Transverse colon (tissue), 4 donors: ENCODE measurements at regions not wholly inside any gene's neighbourhood (a gene's known extent, or its start where the extent isn't known, plus 50 kb on each side); places are given as distances from the start of the nearest gene placed in this dataset.
A peak's percentile ranks its signal among the peaks of the same experiment; 100 is the strongest.

Experiments
- DNase-seq: peaks from one replicate; pipeline ENCODE4 v3.0.0-alpha.2; 2019
- H3K27ac ChIP-seq, 4 donors: fragments of 200-600 bp; sonication (generic); 2 replicates each; pipeline ENCODE4 v1.5.1; 2016 to 2018; ENCODE audit warnings: inconsistent platforms in 4 of 4
- H3K27me3 ChIP-seq: fragments of 200-600 bp; sonication (generic); 2 replicates; pipeline ENCODE4 v1.5.1; 2017; ENCODE audit warnings: inconsistent platforms
- H3K36me3 ChIP-seq, 4 donors: fragments of 200-600 bp; sonication (generic); 2 replicates each; pipeline ENCODE4 v1.5.1; 2017 to 2019; ENCODE audit warnings: inconsistent platforms in 4 of 4
- H3K4me1 ChIP-seq, 4 donors: fragments of 200-600 bp; sonication (generic); 2 replicates each; pipeline ENCODE4 v1.5.1; 2017 to 2020; ENCODE audit warnings: inconsistent platforms in 4 of 4
- H3K4me3 ChIP-seq, 4 donors: fragments of 200-600 bp; sonication (generic); 1 replicate in 1 of 4; 2 replicates in 3 of 4; pipeline versions ENCODE4 v1.5.1 to v1.6.1; 2017 to 2019; ENCODE audit warnings: inconsistent platforms in 4 of 4
- H3K9me3 ChIP-seq, 2 donors: fragments of 200-600 bp; sonication (generic); 2 replicates each; pipeline ENCODE4 v1.5.1; 2017 to 2019; ENCODE audit warnings: inconsistent platforms in 2 of 2
- EP300 ChIP-seq: sonication (generic); formaldehyde crosslinking; IDR thresholded peaks from one replicate; pipeline ENCODE4 v1.6.1; 2017; ENCODE audit warnings: antibody characterized with exemption, low read depth
- POLR2A ChIP-seq: fragments of 450-650 bp; IDR thresholded peaks from one replicate; pipeline ENCODE4 v1.6.1; 2016; ENCODE audit warnings: antibody characterized with exemption, mild to moderate bottlenecking, moderate library complexity
- POLR2AphosphoS5 ChIP-seq, 3 donors: sonication (generic); formaldehyde crosslinking; IDR thresholded peaks; one replicate each; pipeline ENCODE4 v1.6.1; 2016; ENCODE audit warnings: antibody characterized with exemption in 3 of 3
- WGBS, 2 donors: methylation state at CpG; one replicate each; pipeline ENCODE4 v1.1.5; 2018; ENCODE audit warnings: low coverage in 1 of 2; 5-methylcytosine and 5-hydroxymethylcytosine counted together
- in situ Hi-C, 4 donors: fragments of 200-750 bp; cut with MboI; loops; one replicate each; pipeline versions ENCODE4 v1.15.0 to v1.15.1; 2017; ENCODE audit warnings: low sequenced_read_pairs in 3 of 4, low pct_ligation_motif_present in 1 of 4, low pct_unique_long_range_greater_than_20kb in 1 of 4
- intact Hi-C: fragments of 100-400 bp; cut with DNase I; formaldehyde crosslinking; loops from one replicate; pipeline ENCODE4 v1.15.1; 2023; ENCODE audit warnings: low total_unique reads
- TF ChIP-seq, protein P1 (sequence below), 5 experiments: fragments of 200-600 bp in 3 of 5; fragments of 450-650 bp in 2 of 5; sonication (generic) in 3 of 5; IDR thresholded peaks; 1 replicate in 2 of 5; 2 replicates in 3 of 5; pipeline ENCODE4 v1.5.1; 2016 to 2017; ENCODE audit warnings: antibody characterized with exemption in 5 of 5, inconsistent platforms in 3 of 5, mild to moderate bottlenecking in 2 of 5, moderate library complexity in 1 of 5

- intact Hi-C loops, result loop anchor here (10.0 kb wide), 1 partner anchor 81 kb away; no protein-coding TSS in a partner anchor
- no peaks in the 10 kb centered on the region for H3K27me3 ChIP-seq
- in situ Hi-C loops, result no loop called here
- H3K36me3 ChIP-seq, result no peaks in the 10 kb centered on the region
- no peaks in the 10 kb centered on the region for H3K9me3 ChIP-seq
- H3K27ac ChIP-seq, result peak overlapping the region in 3 of 4 donors; percentile 26 to 44 (median 42)
- DNase-seq, result no peak
- H3K4me3 ChIP-seq, result no peak overlapping the region
- H3K4me1 ChIP-seq, result peaks cover 0 to 43% (median 10%) of the 10 kb centered on the region in 4 donors
- no peak for TF ChIP-seq POLR2AphosphoS5 (IDR thresholded peaks at IDR 0.05)
- TF ChIP-seq, protein P1, sequence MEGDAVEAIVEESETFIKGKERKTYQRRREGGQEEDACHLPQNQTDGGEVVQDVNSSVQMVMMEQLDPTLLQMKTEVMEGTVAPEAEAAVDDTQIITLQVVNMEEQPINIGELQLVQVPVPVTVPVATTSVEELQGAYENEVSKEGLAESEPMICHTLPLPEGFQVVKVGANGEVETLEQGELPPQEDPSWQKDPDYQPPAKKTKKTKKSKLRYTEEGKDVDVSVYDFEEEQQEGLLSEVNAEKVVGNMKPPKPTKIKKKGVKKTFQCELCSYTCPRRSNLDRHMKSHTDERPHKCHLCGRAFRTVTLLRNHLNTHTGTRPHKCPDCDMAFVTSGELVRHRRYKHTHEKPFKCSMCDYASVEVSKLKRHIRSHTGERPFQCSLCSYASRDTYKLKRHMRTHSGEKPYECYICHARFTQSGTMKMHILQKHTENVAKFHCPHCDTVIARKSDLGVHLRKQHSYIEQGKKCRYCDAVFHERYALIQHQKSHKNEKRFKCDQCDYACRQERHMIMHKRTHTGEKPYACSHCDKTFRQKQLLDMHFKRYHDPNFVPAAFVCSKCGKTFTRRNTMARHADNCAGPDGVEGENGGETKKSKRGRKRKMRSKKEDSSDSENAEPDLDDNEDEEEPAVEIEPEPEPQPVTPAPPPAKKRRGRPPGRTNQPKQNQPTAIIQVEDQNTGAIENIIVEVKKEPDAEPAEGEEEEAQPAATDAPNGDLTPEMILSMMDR (IDR thresholded peaks at IDR 0.05), result peak in 4 of 5 experiments; percentile 27 to 49 (median 32)
- WGBS, 2 donors, result 33 to 35% methylated on average over 3 of the region's 3 CpGs
Observed at GRCh38 chr6:56764081-56764566, 121.4 kb upstream of the DST start.

GRCh38 chr6:56761651-56762050, 119.0 kb upstream of the DST start:
- 81% methylated on average over 1 of the region's 1 CpG; no CpG with 5 or more reads in 1 of the 2 donors for WGBS, 2 donors
- H3K9me3 ChIP-seq, result no peaks in the 10 kb centered on the region
- no peaks in the 10 kb centered on the region for H3K36me3 ChIP-seq
- intact Hi-C loops (loop anchor here (10.0 kb wide), 1 partner anchor 83 kb away; no protein-coding TSS in a partner anchor), in situ Hi-C loops (no loop called here)
- TF ChIP-seq EP300 (no peak), POLR2A (no peak), POLR2AphosphoS5 (IDR thresholded peaks at IDR 0.05) (no peak)
- TF ChIP-seq, protein P1 (IDR thresholded peaks at IDR 0.05), result no peak
- H3K4me1 ChIP-seq, result peaks cover 4 to 56% (median 17%) of the 10 kb centered on the region in 4 donors
- no peak overlapping the region for H3K27ac ChIP-seq
- H3K27me3 ChIP-seq, result no peaks in the 10 kb centered on the region
- no peak for DNase-seq
- no peak overlapping the region for H3K4me3 ChIP-seq

GRCh38 chr6:56760842-56761241, 118.2 kb upstream of the DST start:
- no peaks in the 10 kb centered on the region for H3K9me3 ChIP-seq
- peaks cover 4 to 58% (median 22%) of the 10 kb centered on the region in 4 donors for H3K4me1 ChIP-seq
- intact Hi-C loops (loop anchor here (10.0 kb wide), 1 partner anchor 84 kb away; no protein-coding TSS in a partner anchor), in situ Hi-C loops (no loop called here)
- H3K36me3 ChIP-seq, result no peaks in the 10 kb centered on the region
- no peak overlapping the region for H3K4me3 ChIP-seq
- 35 to 60% methylated on average over 1 of the region's 1 CpG for WGBS, 2 donors
- TF ChIP-seq, protein P1 (IDR thresholded peaks at IDR 0.05), result no peak
- TF ChIP-seq EP300, result no peak
- TF ChIP-seq POLR2A, result no peak
- no peak for TF ChIP-seq POLR2AphosphoS5 (IDR thresholded peaks at IDR 0.05)
- no peak overlapping the region for H3K27ac ChIP-seq
- no peaks in the 10 kb centered on the region for H3K27me3 ChIP-seq
- no peak for DNase-seq

- H3K27ac ChIP-seq, result no peak overlapping the region
- no peaks in the 10 kb centered on the region for H3K36me3 ChIP-seq
- intact Hi-C loops, result no loop called here
- in situ Hi-C loops, result no loop called here
- 67% methylated on average over 2 of the region's 2 CpGs; no CpG with 5 or more reads in 1 of the 2 donors for whole genome bisulfite sequencing, 2 donors
- TF ChIP-seq, protein P1 (IDR thresholded peaks at IDR 0.05), result no peak
- TF ChIP-seq EP300 (no peak), POLR2A (no peak), POLR2AphosphoS5 (IDR thresholded peaks at IDR 0.05) (no peak)
- no peak overlapping the region for H3K4me3 ChIP-seq
- no peaks in the 10 kb centered on the region for H3K27me3 ChIP-seq
- no peak for DNase-seq
- H3K4me1 ChIP-seq, result peaks cover 4 to 54% (median 18%) of the 10 kb centered on the region in 4 donors
- H3K9me3 ChIP-seq, result no peaks in the 10 kb centered on the region
Observed at GRCh38 chr6:56759521-56759920, 116.8 kb upstream of the DST start.
